ENCODE measurements at regions not wholly inside any gene's neighbourhood (a gene's known extent, or its start where the extent isn't known, plus 50 kb on each side); places are given as distances from the start of the nearest gene placed in this dataset.

DNA sequence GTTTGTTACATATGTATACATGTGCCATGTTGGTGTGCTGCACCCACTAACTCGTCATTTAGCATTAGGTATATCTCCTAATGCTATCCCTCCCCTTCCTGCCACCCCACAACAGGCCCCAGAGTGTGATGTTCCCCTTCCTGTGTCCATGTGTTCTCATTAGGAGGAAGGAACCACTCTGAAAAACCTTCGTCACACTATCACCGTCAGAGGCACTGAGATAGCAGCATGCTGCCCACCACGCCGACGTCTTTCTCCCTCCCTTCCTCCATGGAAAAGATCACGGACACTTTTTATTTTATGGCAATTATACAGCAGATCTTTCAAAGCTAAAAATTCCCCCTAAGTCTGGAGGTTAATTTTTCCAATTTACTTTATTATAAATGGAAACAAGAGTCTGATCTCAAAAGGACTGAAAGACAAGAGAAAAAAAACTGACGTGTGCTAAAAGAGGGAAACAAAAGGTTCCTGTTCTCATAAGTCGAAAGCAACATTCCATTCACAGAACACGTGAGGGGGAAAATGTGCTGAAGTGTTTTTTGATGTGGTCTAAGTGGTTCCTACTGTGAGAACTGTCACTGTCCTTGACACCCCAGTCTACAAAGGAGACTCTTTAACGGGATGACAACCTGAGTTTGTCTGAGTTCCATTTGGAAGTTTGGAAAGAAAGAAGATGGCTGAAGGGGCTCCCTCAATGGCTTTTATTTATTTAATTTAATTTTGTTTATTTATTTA lies 339.7 kb upstream of the IRX2 start:
- TF ChIP-seq SP1 (IDR thresholded peaks at IDR 0.05; ENCODE audit: low read depth) (no peak), EZH2 (IDR thresholded peaks at IDR 0.05) (no peak), SRF (IDR thresholded peaks at IDR 0.05; ENCODE audit: low read depth) (no peak), EGR1 (IDR thresholded peaks at IDR 0.05; ENCODE audit: low read depth) (no peak), ELF1 (IDR thresholded peaks at IDR 0.05; ENCODE audit: borderline replicate concordance, low read depth) (no peak), ZNF274 (IDR thresholded peaks at IDR 0.05; ENCODE audit: low read depth, low read length) (no peak), CTCF (IDR thresholded peaks at IDR 0.05 in 2 of 3, conservative IDR thresholded peaks at IDR 0.05 in 1 of 3; ENCODE audit: borderline replicate concordance in 1 of 3, insufficient read depth in 1 of 3, low read depth in 2 of 3, low read length in 2 of 3) (no peak), POLR2A (IDR thresholded peaks at IDR 0.05; ENCODE audit: borderline replicate concordance, extremely low read depth, insufficient read depth, insufficient read length) (no peak), SIN3A (IDR thresholded peaks at IDR 0.05; ENCODE audit: low read depth) (no peak), JUND (IDR thresholded peaks at IDR 0.05) (no peak)
- TF ChIP-seq, protein P1, sequence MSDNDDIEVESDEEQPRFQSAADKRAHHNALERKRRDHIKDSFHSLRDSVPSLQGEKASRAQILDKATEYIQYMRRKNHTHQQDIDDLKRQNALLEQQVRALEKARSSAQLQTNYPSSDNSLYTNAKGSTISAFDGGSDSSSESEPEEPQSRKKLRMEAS (IDR thresholded peaks at IDR 0.05), result no peak
